GM18519 (cell line): ENCODE measurements at regions not wholly inside any gene's neighbourhood (a gene's known extent, or its start where the extent isn't known, plus 50 kb on each side); places are given as distances from the start of the nearest gene placed in this dataset.
"Not testable (repeated sequence)": the region's sequence is repeated elsewhere in the genome, so short reads cannot be mapped to it uniquely, and the experiment has no call there.

Experiments
- ATAC-seq: cut with Tn5 transposase; IDR thresholded peaks from one replicate; pipeline ENCODE4 v1.9.1; 2021; ENCODE audit warnings: mild to moderate bottlenecking, moderate library complexity; ENCODE audit not compliant: unreplicated experiment, low FRiP score

DNA sequence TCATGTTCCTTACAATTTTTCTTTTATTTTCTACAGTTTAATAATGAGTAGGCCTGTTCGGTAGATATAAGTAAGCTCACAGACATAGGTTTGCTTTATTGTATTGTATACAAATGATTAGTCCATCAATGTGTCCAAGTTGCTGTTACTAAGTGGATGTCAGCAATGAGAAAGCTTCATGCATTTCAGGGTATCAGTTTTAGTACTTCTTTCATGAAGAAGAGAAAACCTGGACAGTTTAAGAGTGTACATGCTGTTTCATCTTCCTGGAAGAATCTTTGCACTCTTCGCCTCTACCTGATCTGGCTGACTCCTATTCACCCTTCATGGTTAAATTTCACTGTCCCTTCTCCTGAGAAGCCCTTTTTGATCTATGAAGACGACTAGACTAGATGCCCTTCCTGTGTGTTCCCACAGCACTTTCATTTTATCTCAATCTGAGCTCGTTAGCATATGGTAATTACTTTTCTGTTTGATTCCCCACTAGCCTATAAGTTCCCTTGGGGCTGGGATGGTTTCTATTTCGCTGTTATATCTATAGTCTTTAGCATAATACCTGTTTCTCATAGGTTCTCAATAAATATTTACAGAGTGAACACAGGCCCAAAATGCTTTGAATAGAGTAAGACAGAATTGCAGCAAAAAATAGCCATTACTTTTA, 70.7 kb downstream of the CETN3 start:
- peak; percentile 91 for ATAC-seq

DNA sequence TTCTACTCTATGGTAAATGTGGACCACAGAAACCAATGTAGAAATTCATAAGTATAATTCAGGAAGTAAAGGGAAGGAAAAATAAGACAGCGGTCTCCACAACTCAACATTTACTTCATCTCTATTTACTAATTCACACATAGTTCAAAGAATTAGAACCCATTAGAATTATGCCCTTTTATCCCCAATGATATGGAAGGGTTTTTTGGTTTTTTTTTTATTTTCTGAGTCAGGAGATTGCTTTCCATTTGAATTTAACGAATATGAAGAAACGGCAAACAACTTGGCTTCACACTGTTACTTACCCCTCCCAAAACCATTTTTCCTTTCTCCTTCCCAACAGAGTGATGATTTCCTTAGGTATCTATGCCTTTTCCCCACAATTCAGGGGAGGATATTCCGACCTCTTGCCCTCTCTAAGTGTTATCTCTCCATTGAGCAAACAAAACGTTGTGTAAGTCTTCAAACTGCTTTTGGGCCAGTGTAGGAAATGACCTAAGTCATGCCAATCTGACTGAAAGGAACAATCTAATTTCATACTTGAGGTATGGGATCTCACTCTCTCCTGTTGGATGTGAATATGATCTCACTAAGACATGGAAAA, 72.0 kb downstream of the CETN3 start:
- no peak for ATAC-seq

DNA sequence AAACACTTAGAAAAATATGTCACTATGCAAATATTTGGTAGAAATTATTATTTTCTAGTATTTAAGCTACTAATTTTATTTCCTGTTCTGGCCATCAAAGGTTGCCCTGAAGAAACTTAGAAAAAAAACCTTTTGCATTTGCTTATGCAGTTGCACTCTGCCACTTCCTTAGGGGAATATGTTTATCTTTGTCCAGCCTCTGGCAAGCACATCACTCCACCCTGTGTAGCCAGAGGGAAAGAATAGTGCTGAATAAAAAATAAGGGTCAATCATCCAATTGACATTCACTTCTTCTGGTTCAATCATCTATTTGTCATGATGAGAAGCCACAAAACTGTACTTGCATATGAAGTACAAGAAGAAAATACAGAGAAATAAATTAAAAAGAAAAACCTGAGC, 72.8 kb downstream of the CETN3 start:
- ATAC-seq: no peak

DNA sequence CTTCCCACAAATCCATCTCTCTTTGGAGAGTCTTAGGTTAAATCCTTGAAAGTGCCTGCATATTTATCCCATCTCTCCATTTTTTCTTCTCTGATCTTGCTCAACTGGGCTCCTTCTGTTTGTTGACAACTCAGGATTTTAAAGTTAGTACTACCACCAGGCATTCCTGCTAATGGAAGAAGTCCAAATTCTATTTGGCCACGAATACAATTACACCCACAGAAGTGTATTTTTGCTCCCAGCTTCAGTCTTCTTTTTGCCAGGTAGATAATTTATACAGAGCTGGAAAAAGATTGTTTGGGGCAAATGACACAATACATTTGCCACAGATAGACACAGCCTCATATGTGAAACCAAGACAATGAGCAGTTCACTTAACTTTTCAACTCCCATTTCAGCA, 74.8 kb downstream of the CETN3 start:
- ATAC-seq: no peak

DNA sequence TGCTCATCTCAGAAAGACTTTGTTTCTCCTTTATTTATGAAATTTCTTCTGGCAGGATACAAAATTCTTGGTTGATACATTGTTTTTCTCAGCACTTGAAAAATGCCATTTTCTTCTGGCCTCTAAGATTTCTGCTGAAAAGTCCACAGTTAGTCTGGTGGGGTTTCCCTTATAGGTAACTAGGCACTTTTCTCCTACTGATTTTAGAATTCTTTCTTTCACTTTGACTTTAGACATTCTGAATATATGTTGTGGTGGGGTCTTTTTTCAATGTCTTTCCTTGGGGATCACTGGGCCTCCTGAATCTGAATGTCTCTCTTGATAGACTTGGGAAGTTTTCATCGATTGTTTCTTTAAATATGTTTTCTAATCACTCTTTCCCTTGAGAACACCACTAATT, 79.6 kb downstream of the CETN3 start:
- ATAC-seq: no peak

DNA sequence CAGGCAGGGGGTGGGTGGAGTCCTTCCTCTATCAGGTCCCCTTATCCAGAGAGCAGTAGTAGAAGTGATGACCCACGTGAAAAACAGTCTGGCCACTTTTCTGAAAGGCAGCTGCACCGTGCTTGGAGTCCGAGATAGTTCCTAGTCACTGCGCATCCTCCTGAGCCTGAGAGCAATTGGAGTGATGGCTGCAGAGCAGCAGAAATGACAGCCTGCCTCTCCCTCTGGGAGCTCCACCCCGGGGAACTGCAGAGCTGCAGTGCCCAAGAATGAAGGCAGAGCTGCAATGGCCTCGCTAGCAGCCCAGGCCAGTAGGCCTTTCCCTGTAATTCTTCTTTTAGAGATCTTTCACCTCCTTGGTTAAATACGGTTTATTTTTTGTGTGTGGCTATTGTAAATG, 82.6 kb downstream of the CETN3 start:
- ATAC-seq: no peak

DNA sequence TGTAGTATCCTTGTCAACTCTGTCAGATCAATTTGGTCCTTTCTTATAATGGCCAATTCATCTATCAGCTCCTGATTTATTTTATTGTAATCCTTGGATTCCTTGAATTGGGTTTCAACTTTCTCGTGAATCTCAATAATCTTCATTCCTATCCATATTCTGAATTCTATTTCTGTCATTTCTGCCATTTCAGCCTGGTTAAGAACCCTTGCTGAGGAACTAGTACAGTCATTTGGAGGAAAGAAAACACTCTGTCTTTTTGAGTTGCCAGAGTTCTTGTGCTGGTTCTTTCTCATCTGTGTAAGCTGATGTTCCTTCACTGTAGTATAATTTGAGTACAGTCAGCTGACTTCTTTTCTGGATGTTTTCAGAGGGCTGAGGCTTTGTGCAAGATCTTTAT, 84.5 kb downstream of the CETN3 start:
- no peak for ATAC-seq

DNA sequence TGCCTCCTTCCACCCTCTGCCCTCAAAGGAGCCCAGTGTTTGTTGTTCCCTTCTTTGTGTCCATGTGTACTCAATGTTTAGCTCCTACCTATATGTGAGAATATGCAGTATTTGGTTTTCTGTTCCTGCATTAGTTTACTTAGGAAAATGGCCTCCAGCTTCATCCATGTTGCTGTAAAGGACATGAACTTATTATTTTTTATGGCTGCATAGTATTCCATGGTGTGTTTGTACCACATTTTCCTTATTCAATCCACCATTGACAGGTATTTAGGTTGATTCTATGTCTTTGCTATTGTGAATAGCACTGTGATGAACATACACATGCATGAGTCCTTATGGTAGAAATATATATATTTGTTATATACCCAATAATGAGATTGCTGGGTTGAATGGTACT, 89.2 kb downstream of the CETN3 start:
- not testable (repeated sequence) for ATAC-seq

DNA sequence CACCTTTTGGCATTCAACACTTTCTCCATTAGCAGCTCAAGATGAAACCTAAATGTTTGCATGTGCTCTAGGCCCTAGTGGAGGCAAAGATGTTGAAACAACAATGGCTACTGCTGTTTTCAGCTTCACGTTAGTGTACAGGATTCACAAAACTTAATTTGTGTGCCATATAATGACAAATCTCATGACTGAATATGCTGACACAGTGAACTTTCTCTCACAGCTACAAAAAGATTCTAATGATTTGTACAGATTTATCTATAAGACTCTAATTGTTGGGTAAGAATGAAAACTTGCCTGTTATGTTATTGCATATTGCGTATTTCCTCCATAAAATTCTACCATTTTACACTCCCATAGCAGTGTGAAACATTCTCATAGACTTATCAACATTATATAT, 97.5 kb downstream of the CETN3 start:
- ATAC-seq: no peak

DNA sequence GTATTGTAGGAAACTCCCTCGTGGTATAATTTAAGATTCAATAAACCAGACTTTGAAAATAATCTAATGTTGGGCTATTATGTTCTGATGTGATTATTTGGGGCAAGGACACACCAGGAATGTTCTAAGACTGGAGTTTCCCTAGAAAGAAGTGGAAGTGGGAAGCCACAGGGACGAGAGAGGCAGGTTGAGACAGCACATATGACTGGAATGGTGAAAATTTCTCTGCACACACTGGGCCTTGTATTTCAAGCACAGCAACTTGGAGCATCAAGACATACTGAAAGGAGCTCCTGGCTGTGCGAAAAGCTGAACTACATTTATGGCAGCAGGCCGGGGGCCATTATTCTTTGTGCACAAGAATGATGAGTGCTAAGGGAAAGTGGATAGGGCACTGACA, 98.2 kb downstream of the CETN3 start:
- no peak for ATAC-seq

DNA sequence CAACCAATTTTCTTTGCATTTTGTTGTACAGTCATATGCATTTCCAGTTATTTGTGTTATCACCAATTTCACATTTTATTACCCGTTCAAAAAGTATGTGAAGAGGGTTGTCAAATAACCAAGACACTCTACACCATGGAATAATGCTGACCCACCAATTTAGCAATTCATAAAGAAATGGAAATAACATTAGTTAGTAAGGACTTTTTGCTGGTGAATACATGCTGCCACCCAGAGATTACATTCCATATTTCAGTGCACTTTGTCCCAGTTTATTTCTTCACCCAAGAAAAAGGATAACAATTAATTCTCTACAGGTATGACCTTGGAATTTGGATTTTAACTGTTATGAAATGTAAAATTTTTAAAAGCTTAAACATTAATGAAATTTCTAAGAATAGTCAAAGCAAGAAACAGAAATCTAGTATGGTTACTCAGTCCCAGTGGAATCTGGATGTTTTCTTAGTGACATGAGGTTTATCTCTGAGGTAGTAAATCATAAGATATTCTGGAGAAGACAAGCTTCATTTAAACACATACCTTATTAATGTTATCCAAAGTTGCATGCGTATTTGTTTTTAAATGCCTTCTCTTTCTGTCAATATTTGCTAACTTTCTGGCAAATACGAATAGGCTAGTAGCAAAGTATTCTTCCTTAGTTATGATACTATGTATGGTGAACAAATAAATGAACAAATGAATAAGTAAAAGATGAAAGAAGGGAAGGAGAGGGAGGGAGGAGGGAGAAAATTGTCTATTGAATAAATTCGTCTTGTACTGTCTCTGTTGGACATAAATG, 100.6 kb downstream of the CETN3 start:
- no peak for ATAC-seq

DNA sequence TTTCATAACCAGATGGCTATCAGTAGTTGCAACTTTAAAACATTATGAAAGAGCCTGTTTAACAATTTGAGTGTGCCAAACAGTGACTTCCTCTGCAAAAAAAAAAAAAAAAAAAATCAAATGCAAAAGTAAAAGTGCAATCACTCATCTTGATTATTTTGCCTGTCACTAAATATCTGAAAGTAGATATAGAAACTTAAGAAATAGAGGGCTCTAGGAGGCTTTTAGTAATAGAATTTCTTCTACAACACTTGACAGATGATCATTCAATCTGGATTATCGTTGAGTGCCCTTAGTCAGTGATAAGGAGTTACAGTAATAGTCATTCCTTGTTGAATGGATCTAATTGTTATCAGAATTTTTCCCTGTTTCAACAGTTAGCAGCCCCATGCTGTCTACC, 101.8 kb downstream of the CETN3 start:
- ATAC-seq: no peak

DNA sequence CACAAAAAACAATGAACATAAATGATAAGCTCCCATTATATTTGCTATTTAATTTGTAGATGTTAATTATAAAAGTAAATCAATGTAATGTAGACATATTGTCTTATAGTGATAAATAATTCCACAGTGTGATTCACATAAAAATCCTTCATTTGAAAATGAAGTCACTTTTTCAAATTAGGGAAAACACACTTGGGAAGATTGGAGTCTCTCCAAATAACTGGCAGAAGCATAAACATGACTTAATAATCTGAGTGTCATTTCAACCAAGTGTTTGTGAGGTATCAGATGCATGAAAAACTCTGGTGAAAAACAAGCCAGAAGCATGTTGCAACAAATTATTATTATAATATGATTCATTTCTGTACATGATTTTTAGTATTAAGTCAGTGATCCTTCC, 102.2 kb downstream of the CETN3 start:
- no peak for ATAC-seq

DNA sequence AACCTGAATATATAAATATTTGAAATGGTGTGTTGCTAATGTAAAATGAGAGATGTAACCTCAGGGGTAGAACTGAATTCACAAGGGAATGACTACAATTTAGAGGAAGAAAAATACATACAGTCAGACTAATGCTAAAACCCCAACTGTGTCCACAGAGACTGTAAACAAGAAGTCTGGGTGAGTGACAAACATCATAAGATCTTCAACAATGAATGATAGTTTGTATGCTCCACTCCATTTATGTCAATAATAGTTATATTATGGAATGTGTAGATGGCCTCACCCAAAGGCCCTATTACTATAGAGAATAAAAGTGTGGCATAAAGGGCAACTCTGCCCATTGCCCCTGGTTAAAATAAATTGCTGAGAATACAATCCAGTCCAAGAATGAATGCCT, 102.9 kb downstream of the CETN3 start:
- ATAC-seq: no peak

DNA sequence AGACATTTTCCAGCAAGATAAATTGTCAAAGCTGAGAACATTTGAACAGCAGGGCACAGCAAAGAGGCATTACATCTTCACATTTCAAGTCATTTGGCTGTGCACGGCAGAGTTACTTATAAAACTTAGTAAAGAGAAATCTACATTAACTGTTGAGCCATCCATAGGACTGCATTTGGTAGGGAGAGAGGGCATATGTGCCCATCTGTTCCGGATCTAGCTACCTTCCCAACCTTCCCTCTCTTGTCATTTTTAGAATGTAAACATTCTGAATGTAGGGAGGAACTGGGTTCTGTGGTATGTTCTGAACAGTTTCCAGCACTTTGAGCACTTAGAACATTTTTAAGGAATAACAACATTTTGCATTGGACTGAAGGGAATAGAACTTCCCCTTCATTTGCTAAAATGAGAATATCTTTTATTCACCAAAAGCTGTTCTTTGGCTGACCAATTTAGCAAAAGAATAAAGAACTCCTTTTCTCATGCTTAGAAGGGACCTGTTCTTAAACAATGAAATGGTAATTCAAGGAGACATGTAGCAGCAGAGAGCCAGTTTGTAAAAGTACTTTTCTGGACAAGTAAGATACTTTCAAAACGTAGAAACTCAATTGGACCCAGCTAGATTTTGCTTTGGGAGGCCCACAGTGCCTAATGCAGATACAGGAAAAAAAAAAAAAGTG, 104.4 kb downstream of the CETN3 start:
- no peak for ATAC-seq

DNA sequence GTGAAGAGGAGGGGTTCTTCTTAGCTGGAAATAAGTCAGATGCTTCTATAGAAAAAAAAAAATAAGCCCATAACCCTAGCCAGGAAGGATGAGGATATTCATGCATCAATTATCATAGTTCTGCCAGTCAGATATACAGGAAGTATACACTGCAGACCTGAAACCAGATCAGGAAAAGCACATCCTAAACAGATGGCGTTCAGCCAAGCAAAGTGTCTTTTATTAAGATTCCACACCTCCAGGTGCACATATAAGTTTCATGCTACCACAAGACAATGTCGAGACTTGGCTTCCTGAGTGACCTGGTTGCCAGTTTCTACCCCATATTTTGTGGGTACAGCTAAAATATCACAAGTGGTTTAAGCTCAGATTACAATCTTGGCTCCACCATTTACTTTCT, 108.3 kb downstream of the CETN3 start:
- ATAC-seq: no peak

DNA sequence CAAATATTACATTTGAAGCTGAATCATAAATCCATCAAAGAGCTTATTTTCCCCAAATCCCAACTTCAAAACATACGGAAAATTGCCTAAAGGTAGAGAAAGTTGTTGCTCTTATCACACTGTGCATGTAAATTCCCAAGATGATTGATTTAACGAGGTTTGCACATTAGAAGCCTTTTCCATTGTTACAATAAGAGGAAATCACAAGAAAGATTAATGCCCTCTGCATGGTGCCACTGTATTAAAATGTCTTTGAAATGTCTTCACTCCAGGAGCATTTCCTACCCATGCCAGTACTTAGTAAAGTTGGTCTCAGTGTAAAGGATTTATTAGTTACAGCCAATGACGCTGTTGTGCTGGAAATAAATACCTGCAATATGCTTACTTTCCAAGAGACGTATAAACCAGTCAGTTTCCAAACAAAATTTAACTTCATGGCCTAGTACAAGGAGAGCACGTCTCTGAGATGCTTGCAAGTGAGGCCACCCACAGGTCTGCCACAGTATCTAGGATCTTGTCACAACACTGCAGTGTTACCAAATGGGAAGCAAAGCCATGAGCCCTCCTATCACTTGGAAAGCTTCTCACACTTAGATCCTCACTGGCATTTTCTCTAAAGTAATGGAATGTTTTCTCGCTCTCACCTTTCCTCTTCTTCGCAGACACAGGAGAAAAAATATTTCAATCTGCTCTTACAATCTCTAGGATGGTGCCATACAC, 112.4 kb downstream of the CETN3 start:
- no peak for ATAC-seq

DNA sequence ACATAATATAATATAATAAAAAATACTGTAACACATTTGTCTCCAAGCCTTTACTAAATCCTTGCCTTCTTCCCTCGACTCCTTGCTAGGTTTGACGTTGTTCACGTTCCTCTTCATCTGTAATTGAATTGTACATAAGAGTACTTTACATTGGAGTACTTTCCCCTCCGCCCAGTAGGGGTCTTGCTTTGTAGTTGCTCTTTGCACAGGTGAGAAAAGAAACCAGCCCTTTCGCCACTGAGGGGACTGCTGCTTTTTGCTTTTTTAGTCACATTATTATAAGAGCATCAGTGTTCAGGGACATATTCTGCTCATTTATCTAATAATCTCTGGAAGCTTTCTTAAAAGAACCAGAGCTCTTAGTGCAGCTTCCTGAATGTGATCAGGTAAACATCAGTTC, 115.0 kb downstream of the CETN3 start:
- ATAC-seq: no peak

DNA sequence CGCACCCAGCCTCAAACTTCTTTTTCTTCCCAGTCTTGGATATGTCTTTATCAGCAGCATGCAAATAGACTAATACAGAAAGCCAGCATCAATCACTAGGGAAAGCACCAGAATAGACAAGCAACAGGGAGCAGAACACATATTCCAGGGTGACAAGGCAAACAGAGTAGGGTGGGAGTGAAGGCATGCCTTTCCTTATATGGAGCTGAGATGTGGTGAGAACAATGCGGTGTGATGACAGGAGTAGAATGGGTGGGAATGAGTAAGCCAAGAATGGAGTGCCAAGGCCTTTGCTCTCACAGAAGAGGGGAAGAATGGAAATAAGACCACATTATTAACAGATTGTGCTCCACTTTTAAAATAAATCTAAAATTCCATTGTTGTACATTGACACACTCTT, 115.6 kb downstream of the CETN3 start:
- ATAC-seq: no peak

DNA sequence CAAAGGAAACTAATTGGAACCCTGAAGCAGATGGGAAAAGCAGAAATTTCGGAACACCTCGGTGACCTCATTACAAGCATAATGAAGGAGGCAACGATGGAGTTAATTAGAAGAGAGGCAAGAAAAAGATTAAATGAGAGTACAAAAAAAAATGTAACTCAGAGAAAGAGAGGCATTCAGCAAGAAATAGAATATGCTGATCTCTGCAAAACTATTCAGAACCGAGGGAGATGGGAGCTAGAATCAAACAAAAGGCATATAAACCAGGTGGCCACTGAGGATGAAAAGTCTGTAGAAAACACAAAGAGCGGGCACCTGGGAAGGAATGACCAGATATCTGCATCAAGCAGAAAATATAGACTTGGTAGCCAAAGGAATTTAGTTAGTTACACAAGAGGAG, 118.9 kb downstream of the CETN3 start:
- ATAC-seq: no peak

DNA sequence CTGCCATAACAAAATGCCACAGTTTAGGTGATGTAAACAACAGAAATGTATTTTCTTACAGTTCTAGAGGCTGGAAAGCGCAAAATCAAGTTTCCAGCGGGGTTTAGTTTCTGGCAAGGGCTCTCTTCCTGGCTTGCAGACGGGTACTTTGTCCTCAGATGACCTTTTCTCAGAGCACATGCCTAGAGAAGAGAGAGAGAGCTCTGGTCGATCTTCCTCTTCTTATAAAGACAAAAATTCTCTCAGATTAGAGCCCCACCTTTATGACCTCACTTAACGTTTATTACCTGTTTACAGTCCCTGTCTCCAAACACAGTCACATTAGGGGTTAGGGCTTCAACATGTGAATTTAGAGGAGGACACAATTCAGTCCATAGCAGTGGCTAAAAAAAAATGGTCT, 119.7 kb downstream of the CETN3 start:
- no peak for ATAC-seq
